ENCODE measurements at regions not wholly inside any gene's neighbourhood (a gene's known extent, or its start where the extent isn't known, plus 50 kb on each side); places are given as distances from the start of the nearest gene placed in this dataset.

- no peak for DNase-seq
Measured at GRCh38 chr7:31398815-31399214, 58.3 kb upstream of the NEUROD6 start.

GRCh38 chr7:31407178-31407676 is 66.7 kb upstream of the NEUROD6 start:
- no peak for DNase-seq

- DNase-seq, result no peak
Measured at GRCh38 chr7:31408140-31408729, 67.7 kb upstream of the NEUROD6 start.

- DNase-seq, result no peak
Measured at GRCh38 chr7:31410265-31410664, 69.7 kb upstream of the NEUROD6 start.

GRCh38 chr7:31411416-31411815 is 70.9 kb upstream of the NEUROD6 start:
- DNase-seq, result no peak

- no peak for DNase-seq
Measured at GRCh38 chr7:31413766-31414165, 73.2 kb upstream of the NEUROD6 start.

GRCh38 chr7:31416381-31416870 is 75.9 kb upstream of the NEUROD6 start:
- no peak for DNase-seq

- DNase-seq, result no peak
Measured at GRCh38 chr7:31418928-31419327, 78.4 kb upstream of the NEUROD6 start.

GRCh38 chr7:31419505-31420055 is 79.1 kb upstream of the NEUROD6 start:
- DNase-seq, result no peak

- no peak for DNase-seq
Measured at GRCh38 chr7:31420948-31421347, 80.4 kb upstream of the NEUROD6 start.

GRCh38 chr7:31421607-31422006 is 81.1 kb upstream of the NEUROD6 start:
- DNase-seq, result no peak

GRCh38 chr7:31423994-31424393 is 83.5 kb upstream of the NEUROD6 start:
- no peak for DNase-seq

GRCh38 chr7:31432176-31432575 is 81.7 kb upstream of the ITPRID1 start:
- peak; percentile 3 for DNase-seq

- DNase-seq, result no peak
Measured at GRCh38 chr7:31432836-31433340, 81.0 kb upstream of the ITPRID1 start.

GRCh38 chr7:31437250-31437865 is 76.5 kb upstream of the ITPRID1 start:
- no peak for DNase-seq

- DNase-seq, result no peak
Measured at GRCh38 chr7:31439165-31439564, 74.7 kb upstream of the ITPRID1 start.

- DNase-seq, result no peak
Measured at GRCh38 chr7:31440511-31440910, 73.4 kb upstream of the ITPRID1 start.

GRCh38 chr7:31442626-31443025 is 71.3 kb upstream of the ITPRID1 start:
- DNase-seq, result no peak

GRCh38 chr7:31443457-31443856 is 70.4 kb upstream of the ITPRID1 start:
- DNase-seq, result peak; percentile 40

GRCh38 chr7:31444196-31444595 is 69.7 kb upstream of the ITPRID1 start:
- no peak for DNase-seq

- no peak for DNase-seq
Measured at GRCh38 chr7:31445686-31446355, 68.1 kb upstream of the ITPRID1 start.

- DNase-seq, result no peak
Measured at GRCh38 chr7:31448649-31449048, 65.2 kb upstream of the ITPRID1 start.

GRCh38 chr7:31455844-31456243 is 58.0 kb upstream of the ITPRID1 start:
- DNase-seq, result no peak

Data from NCI-H2171 (cell line).